ENCODE measurements at regions not wholly inside any gene's neighbourhood (a gene's known extent, or its start where the extent isn't known, plus 50 kb on each side); places are given as distances from the start of the nearest gene placed in this dataset.
"Not testable (repeated sequence)": the region's sequence is repeated elsewhere in the genome, so short reads cannot be mapped to it uniquely, and the experiment has no call there.

- DNase-seq (ENCODE audit: low read depth), result no peak
Observed at GRCh38 chr5:119895066-119895465, 265.7 kb downstream of the FAM170A start.

- no peak for DNase-seq (ENCODE audit: low read depth)
Observed at GRCh38 chr5:119896826-119897536, 267.6 kb downstream of the FAM170A start.

- no peak for DNase-seq (ENCODE audit: low read depth)
Observed at GRCh38 chr5:119897537-119898370, 268.4 kb downstream of the FAM170A start.

GRCh38 chr5:119899981-119900380, 270.6 kb downstream of the FAM170A start:
- DNase-seq (ENCODE audit: low read depth), result no peak

GRCh38 chr5:119902593-119902992, 273.2 kb downstream of the FAM170A start:
- DNase-seq (ENCODE audit: low read depth), result no peak

GRCh38 chr5:119913425-119913824, 284.1 kb downstream of the FAM170A start:
- DNase-seq (ENCODE audit: low read depth), result no peak

GRCh38 chr5:119919279-119919678, 289.9 kb downstream of the FAM170A start:
- DNase-seq (ENCODE audit: low read depth), result no peak

GRCh38 chr5:119926301-119926700, 296.9 kb downstream of the FAM170A start:
- DNase-seq (ENCODE audit: low read depth), result no peak

- no peak for DNase-seq (ENCODE audit: low read depth)
Observed at GRCh38 chr5:119928974-119929373, 299.6 kb downstream of the FAM170A start.

GRCh38 chr5:119930490-119930889, 301.1 kb downstream of the FAM170A start:
- no peak for DNase-seq (ENCODE audit: low read depth)

- DNase-seq (ENCODE audit: low read depth), result peak; percentile 31
Observed at GRCh38 chr5:119943148-119943547, 313.8 kb downstream of the FAM170A start.

- DNase-seq (ENCODE audit: low read depth), result no peak
Observed at GRCh38 chr5:119945691-119946090, 316.3 kb downstream of the FAM170A start.

- DNase-seq (ENCODE audit: low read depth), result no peak
Observed at GRCh38 chr5:119948162-119948561, 318.8 kb downstream of the FAM170A start.

GRCh38 chr5:119949426-119949999, 320.2 kb downstream of the FAM170A start:
- no peak for DNase-seq (ENCODE audit: low read depth)

- DNase-seq (ENCODE audit: low read depth), result no peak
Observed at GRCh38 chr5:119951330-119951934, 322.1 kb downstream of the FAM170A start.

GRCh38 chr5:119953474-119953873, 324.1 kb downstream of the FAM170A start:
- no peak for DNase-seq (ENCODE audit: low read depth)

- DNase-seq (ENCODE audit: low read depth), result no peak
Observed at GRCh38 chr5:119954106-119954505, 324.7 kb downstream of the FAM170A start.

GRCh38 chr5:119961993-119962392, 332.6 kb downstream of the FAM170A start:
- DNase-seq (ENCODE audit: low read depth), result no peak

GRCh38 chr5:119966028-119966427, 336.7 kb downstream of the FAM170A start:
- DNase-seq (ENCODE audit: low read depth), result peak; percentile 2

- DNase-seq (ENCODE audit: low read depth), result no peak
Observed at GRCh38 chr5:119968690-119969089, 339.3 kb downstream of the FAM170A start.

GRCh38 chr5:119987077-119987476, 357.7 kb downstream of the FAM170A start:
- not testable (repeated sequence) for DNase-seq (ENCODE audit: low read depth)

- no peak for DNase-seq (ENCODE audit: low read depth)
Observed at GRCh38 chr5:119991625-119992024, 362.3 kb downstream of the FAM170A start.

GRCh38 chr5:119996128-119996527, 366.8 kb downstream of the FAM170A start:
- peak; percentile 4 for DNase-seq (ENCODE audit: low read depth)

Measured in fibroblast of the conjunctiva (primary cell).